ENCODE measurements at regions not wholly inside any gene's neighbourhood (a gene's known extent, or its start where the extent isn't known, plus 50 kb on each side); places are given as distances from the start of the nearest gene placed in this dataset.

GRCh38 chr6:91976797-91977196 lies 1389.9 kb upstream of the MAP3K7 start:
- TF ChIP-seq CTCF (conservative IDR thresholded peaks at IDR 0.05; ENCODE audit: low read depth, low read length): no peak
- DNase-seq (ENCODE audit: low read depth): no peak
- H3K4me3 ChIP-seq (ENCODE audit: low read depth, low read length): no peak overlapping the region

GRCh38 chr6:91970700-91971099 lies 1383.8 kb upstream of the MAP3K7 start:
- no peak for TF ChIP-seq CTCF (conservative IDR thresholded peaks at IDR 0.05; ENCODE audit: low read depth, low read length)
- DNase-seq (ENCODE audit: low read depth): no peak
- no peak overlapping the region for H3K4me3 ChIP-seq (ENCODE audit: low read depth, low read length)

GRCh38 chr6:91965872-91966271 lies 1379.0 kb upstream of the MAP3K7 start:
- TF ChIP-seq CTCF (conservative IDR thresholded peaks at IDR 0.05; ENCODE audit: low read depth, low read length): no peak
- DNase-seq (ENCODE audit: low read depth): no peak
- no peak overlapping the region for H3K4me3 ChIP-seq (ENCODE audit: low read depth, low read length)

- no peak for TF ChIP-seq CTCF (conservative IDR thresholded peaks at IDR 0.05; ENCODE audit: low read depth, low read length)
- no peak for DNase-seq (ENCODE audit: low read depth)
- no peak overlapping the region for H3K4me3 ChIP-seq (ENCODE audit: low read depth, low read length)
These were observed 1374.8 kb upstream of the MAP3K7 start for GRCh38 chr6:91961671-91962070.

GRCh38 chr6:91961236-91961635 lies 1374.4 kb upstream of the MAP3K7 start:
- DNase-seq (ENCODE audit: low read depth): no peak
- no peak overlapping the region for H3K4me3 ChIP-seq (ENCODE audit: low read depth, low read length)
- no peak for TF ChIP-seq CTCF (conservative IDR thresholded peaks at IDR 0.05; ENCODE audit: low read depth, low read length)

- no peak for DNase-seq (ENCODE audit: low read depth)
- no peak for TF ChIP-seq CTCF (conservative IDR thresholded peaks at IDR 0.05; ENCODE audit: low read depth, low read length)
These were observed 1355.0 kb upstream of the MAP3K7 start for GRCh38 chr6:91941838-91942237.

GRCh38 chr6:91940801-91941200 lies 1353.9 kb upstream of the MAP3K7 start:
- no peak overlapping the region for H3K4me3 ChIP-seq (ENCODE audit: low read depth, low read length)
- no peak for TF ChIP-seq CTCF (conservative IDR thresholded peaks at IDR 0.05; ENCODE audit: low read depth, low read length)
- no peak for DNase-seq (ENCODE audit: low read depth)

More at GRCh38 chr6:91941838-91942237, 1355.0 kb upstream of the MAP3K7 start:
- no peak overlapping the region for H3K4me3 ChIP-seq (ENCODE audit: low read depth, low read length)
